ENCODE measurements at regions not wholly inside any gene's neighbourhood (a gene's known extent, or its start where the extent isn't known, plus 50 kb on each side); places are given as distances from the start of the nearest gene placed in this dataset.

GRCh38 chr20:58567437-58567836 lies 52.2 kb upstream of the APCDD1L start:
- Histone ChIP-seq H2AFZ (replicated peaks; ENCODE audit: low read length, poor library complexity) (no peak overlapping the region), H3K27ac (ENCODE audit: insufficient read depth, low read length) (no peak overlapping the region), H3K4me1 (ENCODE audit: control insufficient read depth, insufficient read depth, low read length) (peaks cover 10% of the 10 kb centered on the region), H2AK5ac (ENCODE audit: low read depth, low read length) (peak overlapping the region; percentile 46), H3K18ac (ENCODE audit: low read depth, low read length) (no peak overlapping the region), H3K4me2 (ENCODE audit: low read depth, low read length) (no peak overlapping the region), H4K8ac (ENCODE audit: low read depth in 2 of 2, low read length in 2 of 2) (no peak overlapping the region), H3K14ac (replicated peaks; ENCODE audit: low read depth, low read length) (no peak overlapping the region), H2BK5ac (ENCODE audit: low read depth, low read length, poor library complexity, severe bottlenecking) (no peak overlapping the region), H3K4ac (ENCODE audit: low read depth, low read length) (no peak overlapping the region), H3K23ac (ENCODE audit: low read depth, low read length) (no peak overlapping the region), H4K20me1 (ENCODE audit: insufficient read depth, low read length) (no peaks in the 10 kb centered on the region), H4K91ac (ENCODE audit: insufficient read depth, low read depth, low read length) (no peak overlapping the region), H2AK9ac (replicated peaks; ENCODE audit: low read depth, low read length, poor library complexity) (no peak overlapping the region), H3K9me1 (ENCODE audit: insufficient read depth, low read length) (no peaks in the 10 kb centered on the region), H3K36me3 (ENCODE audit: control insufficient read depth, insufficient read depth, low read length) (no peaks in the 10 kb centered on the region), H3K27me3 (ENCODE audit: control insufficient read depth, insufficient read depth, low read length) (no peaks in the 10 kb centered on the region), H3K56ac (ENCODE audit: extremely low read depth, insufficient read depth, low read length) (no peak overlapping the region), H3K9me3 (ENCODE audit: control insufficient read depth, insufficient read depth, low read length) (no peaks in the 10 kb centered on the region), H3K4me3 (ENCODE audit: insufficient read depth, low read depth, low read length) (no peak overlapping the region), H2BK120ac (ENCODE audit: low read depth, low read length) (no peak overlapping the region), H3K9ac (ENCODE audit: low read depth, low read length) (no peak overlapping the region), H2BK15ac (ENCODE audit: low read depth, low read length) (no peak overlapping the region), H4K5ac (ENCODE audit: low read depth, low read length) (no peak overlapping the region), H3K79me1 (ENCODE audit: low read depth in 1 of 2, low read length in 2 of 2) (no peaks in the 10 kb centered on the region; a peak in 1 of 4 replicates), H2BK20ac (ENCODE audit: low read depth, low read length) (no peak overlapping the region)
- CTCF ChIA-PET: no interaction called here
- in situ Hi-C loops (cut with MboI; ENCODE audit: low sequenced_read_pairs): no loop called here
- no TSS peak for BruUV-seq (replicated peaks)
- POLR2A ChIA-PET (ENCODE audit: unreplicated experiment): no interaction called here
- ATAC-seq (ENCODE audit: low read depth): no peak
- dilution Hi-C loops (cut with HindIII; ENCODE audit: low sequenced_read_pairs, unreplicated experiment): no loop called here
- intact Hi-C loops (cut with micrococcal nuclease): no loop called here
- 90% methylated on average over 9 of the region's 13 CpGs; no CpG with 5 or more reads in 1 of the 2 experiments for WGBS, 2 experiments (ENCODE audit: extremely low coverage in 2 of 2, insufficient read length in 1 of 2)
- no peak for TF ChIP-seq USF2 (IDR thresholded peaks at IDR 0.05; ENCODE audit: low read depth, low read length)
- no peak for TF ChIP-seq POLR2A (IDR thresholded peaks at IDR 0.05; ENCODE audit: low read depth, low read length)
- TF ChIP-seq RFX5 (IDR thresholded peaks at IDR 0.05; ENCODE audit: low read depth, low read length): no peak
- TF ChIP-seq RAD21 (IDR thresholded peaks at IDR 0.05; ENCODE audit: low read length): no peak
- no peak for TF ChIP-seq MAFK (IDR thresholded peaks at IDR 0.05; ENCODE audit: low read depth, low read length)
- no peak for TF ChIP-seq NFE2L2 (IDR thresholded peaks at IDR 0.05; ENCODE audit: low read depth, low read length)
- no peak for TF ChIP-seq FOS (IDR thresholded peaks at IDR 0.05; ENCODE audit: low read depth, low read length)
- no peak for TF ChIP-seq BHLHE40 (IDR thresholded peaks at IDR 0.05; ENCODE audit: low read depth, low read length)
- no peak for TF ChIP-seq CEBPB (IDR thresholded peaks at IDR 0.05; ENCODE audit: low read depth, low read length)
- TF ChIP-seq CHD1 (IDR thresholded peaks at IDR 0.05; ENCODE audit: low read depth, low read length): no peak
- no peak for TF ChIP-seq MXI1 (IDR thresholded peaks at IDR 0.05; ENCODE audit: borderline replicate concordance, low read depth, low read length)
- no peak for DNase-seq

All from IMR-90 (cell line).